ENCODE measurements at regions not wholly inside any gene's neighbourhood (a gene's known extent, or its start where the extent isn't known, plus 50 kb on each side); places are given as distances from the start of the nearest gene placed in this dataset.
"Not testable (repeated sequence)": the region's sequence is repeated elsewhere in the genome, so short reads cannot be mapped to it uniquely, and the experiment has no call there.

DNA sequence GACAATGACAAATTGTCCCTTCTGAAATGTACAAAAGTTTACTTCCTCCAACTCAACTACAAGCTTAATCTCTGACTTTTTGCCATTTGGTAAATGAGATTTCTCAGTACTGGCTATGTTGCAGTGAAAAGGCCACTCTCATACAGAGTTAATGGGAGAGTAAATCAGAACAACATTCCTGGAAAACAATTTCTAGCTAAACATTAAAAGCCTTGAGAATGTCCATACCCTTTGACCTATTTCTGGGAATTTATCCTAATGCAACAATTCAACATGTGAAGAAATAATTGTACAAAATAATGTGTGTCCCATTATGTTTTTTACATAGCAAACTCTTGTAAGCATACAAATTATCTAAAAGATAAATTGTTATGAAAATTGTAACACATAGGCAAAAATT is 56.3 kb upstream of the SPEF2 start:
- DNase-seq (ENCODE audit: low read depth), result no peak

DNA sequence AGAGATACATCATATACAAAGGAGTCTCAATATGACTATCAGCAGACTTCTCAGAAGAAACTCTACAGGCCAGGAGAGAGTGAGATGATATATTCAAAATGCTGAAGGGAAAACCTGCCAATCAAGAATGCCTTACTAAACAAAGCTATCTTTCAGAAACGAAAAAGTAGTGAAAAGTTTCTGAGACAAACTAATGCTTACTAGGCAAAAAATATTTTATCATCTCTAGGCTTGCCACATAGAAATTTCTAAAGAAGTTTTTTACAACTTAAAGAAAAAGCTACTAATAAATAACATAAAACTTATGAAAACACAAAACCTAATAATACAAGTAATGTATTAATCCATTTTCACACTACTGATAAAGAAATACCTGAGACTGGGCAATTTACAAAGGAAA is 59.9 kb upstream of the SPEF2 start:
- no peak for DNase-seq (ENCODE audit: low read depth)

DNA sequence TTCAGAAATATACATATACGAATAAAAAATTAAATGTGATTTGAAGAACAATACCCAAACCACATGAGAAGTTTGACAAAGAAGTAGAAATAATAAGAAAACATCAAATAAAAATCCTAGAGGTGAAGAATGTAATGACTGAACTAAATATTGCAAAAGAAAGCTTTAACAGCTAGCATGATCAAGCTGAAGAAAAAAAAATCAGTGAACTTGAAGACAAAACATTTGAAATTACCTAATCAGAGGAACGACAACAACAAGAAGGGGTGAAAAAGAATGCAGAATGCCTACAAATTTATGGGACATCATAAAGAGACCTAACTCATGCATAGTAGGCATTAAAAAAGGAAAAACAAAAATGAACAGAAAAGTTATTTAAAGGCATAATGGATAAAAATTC is 60.5 kb upstream of the SPEF2 start:
- no peak for DNase-seq (ENCODE audit: low read depth)

DNA sequence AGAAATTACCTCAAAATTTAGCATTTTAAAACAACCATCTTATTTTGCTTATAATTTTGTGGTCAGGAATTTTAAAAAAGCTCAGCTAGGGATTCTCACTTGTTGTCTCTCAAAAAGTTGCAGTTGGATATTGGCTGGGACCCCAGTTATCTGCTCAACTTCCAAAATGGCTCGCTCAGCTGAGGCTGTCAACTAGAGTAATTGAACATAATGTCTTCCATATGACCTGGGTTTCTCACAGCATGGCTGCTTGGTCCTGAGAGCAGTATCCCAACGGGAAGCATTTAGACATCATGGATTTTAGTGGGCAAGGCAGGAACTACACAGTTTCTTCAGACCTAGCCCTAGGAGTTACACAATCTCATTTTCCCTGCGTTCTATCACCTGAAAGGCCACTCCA is 63.6 kb upstream of the SPEF2 start:
- DNase-seq (ENCODE audit: low read depth), result no peak

DNA sequence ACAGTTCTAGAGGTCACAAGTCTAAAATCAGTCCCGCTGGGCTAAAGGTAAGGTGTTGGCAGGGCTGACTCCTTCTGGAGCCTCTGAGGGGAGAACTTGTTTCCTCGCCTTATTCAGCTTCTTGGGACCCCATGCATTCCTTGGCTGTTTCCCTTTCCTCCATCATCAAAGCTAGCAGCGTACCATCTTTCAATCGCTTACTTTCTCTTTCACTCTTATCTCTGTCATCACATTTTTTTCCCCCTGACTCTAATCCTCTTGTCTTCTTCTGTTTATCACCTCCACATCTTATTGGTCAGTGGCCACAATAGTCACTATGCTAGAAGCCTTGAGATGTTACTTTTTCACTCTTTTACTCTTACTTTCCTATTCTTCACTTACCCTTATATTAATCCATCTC is 72.5 kb upstream of the SPEF2 start:
- DNase-seq (ENCODE audit: low read depth), result no peak

DNA sequence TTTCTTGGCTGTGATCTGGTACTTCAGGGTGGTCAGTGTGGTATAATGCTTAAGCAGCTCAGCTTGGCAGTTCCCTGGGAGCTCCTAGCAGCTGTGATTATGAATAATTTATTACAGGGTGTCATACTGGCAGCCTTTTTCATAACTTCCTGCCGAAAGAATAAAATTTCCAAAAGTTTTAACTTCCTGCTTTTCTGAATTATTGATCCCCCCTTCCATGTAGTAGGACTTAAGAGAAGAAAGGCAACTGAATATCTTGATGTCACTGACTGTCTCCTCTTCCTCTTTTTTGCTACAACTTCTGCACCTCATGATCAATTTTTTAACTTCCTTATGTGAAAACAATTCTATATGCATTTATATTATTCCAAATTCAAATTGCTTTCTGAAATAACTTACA is 74.3 kb upstream of the SPEF2 start:
- no peak for DNase-seq (ENCODE audit: low read depth)

DNA sequence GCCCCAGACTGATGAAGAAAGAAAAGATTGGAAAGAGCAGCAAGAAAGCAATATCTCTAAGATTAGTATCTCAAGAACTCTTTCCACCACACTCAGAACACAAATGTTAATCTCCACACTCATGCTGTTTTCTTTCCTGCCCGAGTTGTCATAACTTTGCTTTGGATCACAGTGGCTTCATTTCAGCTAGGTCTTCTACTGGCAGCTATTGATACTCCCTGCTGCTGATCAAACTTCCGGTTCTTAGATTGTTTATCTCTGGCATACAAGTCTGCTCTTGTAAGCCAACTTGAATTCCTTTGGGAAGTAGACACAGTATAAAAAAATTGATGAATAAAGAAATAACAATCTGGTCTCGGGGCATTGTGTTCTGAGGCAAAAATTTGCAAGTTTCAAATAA is 77.7 kb upstream of the SPEF2 start:
- DNase-seq (ENCODE audit: low read depth), result no peak

DNA sequence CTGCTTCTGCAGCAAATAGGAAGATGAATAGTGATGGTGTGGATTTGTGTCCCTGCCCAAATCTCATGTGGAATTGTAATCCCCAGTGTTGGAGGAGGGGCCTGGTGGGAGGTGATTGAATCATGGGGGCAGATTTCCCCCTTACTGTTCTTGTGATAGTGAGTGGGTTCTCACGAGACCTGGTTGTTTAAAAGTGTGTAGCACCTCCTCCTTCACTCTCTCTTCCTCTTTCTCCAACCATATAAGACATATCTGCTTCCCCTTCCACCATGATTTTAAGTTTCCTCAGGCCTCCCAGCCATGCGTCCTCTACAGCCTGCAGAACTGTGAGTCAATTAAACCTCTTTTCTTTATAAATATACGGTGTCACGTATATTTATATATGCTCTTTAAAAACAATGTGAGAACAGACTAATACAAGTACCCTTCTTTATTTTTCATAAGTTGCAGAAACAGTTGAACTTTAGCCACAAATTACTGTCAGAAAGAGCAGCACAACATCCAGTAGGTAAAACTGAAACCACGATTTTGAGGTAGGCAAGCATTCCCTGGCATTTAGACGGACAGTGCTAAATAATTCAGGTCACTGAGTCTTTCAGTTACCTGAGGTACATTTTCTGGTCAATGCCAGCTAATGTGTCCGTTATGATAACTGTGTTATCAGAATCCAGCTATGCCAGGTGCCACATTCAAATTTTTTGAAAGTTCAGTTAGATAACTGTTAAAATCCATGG is 79.3 kb upstream of the SPEF2 start:
- DNase-seq (ENCODE audit: low read depth), result no peak

DNA sequence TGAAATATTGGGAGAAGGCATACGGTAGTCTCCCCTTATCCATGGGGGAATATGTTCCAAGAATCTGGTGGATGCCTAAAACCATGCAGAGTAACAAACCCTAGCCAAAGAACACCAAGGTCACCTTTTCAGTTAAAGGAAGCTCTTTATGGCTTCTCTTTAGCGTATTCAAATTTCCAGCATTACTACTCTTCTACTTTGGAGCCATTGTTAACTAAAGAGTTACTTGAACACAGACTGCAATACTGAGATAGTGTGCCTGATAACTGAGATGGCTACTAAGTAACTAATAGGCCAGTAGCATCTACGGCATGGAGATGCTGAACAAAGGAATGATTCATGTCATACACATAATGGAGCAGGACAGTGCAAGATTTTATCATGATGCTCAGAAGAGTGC is 84.5 kb upstream of the SPEF2 start:
- no peak for DNase-seq (ENCODE audit: low read depth)

DNA sequence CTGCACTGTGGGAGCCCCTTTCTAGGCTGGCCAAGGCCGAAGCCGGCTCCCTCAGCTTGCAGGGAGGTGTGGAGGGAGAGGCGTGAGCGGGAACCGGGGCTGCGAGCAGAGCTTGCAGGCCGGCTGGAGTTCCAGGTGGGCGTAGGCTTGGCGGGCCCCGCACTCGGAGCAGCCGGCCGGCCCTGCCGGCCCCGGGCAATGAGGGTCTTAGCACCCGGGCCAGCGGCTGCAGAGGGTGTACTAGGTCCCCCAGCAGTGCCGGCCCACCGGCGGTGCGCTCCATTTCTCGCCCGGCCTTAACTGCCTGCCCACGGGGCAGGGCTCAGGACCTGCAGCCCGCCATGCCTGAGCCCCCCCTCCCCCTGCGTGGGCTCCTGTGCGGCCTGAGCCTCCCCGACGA is 86.1 kb upstream of the SPEF2 start:
- not testable (repeated sequence) for DNase-seq (ENCODE audit: low read depth)

DNA sequence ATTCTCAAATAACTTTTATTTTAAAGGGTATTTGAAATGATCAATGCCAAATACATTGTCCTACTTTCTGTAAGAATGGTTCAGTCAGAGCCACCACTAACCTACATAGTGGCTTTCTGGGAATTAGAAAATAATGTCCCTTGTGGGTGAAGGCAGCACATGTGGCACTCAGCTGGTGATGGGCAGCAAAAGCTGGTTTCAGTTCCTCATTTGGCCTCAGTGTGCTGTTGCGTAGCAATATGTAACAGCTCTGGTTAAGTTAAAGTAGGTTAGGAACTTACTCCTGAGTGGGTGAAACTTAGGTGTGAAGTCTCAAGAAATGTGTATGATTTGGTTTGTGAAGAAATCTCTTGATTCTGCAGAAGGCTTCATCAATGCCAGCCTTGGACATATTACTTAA is 99.6 kb upstream of the SPEF2 start:
- DNase-seq (ENCODE audit: low read depth), result no peak

DNA sequence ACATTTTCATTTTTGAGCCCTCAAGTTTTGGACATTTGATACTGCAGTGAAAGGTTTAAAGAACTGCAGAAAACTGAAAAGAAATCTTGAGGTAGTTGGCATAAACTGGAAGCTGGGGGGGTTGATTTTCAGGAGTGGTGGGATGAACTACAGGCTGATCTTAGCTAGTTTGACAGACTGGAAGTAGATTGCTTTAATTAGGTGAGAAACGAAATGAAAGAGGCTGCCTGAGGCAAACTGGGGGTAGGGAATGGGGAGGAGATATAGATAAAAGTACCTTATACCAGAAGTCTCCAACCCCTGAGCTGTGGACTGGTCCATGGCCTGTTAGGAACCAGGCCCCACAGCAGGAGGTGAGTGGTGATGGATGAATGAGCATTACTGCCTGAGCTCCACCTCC is 101.4 kb upstream of the SPEF2 start:
- no peak for DNase-seq (ENCODE audit: low read depth)

DNA sequence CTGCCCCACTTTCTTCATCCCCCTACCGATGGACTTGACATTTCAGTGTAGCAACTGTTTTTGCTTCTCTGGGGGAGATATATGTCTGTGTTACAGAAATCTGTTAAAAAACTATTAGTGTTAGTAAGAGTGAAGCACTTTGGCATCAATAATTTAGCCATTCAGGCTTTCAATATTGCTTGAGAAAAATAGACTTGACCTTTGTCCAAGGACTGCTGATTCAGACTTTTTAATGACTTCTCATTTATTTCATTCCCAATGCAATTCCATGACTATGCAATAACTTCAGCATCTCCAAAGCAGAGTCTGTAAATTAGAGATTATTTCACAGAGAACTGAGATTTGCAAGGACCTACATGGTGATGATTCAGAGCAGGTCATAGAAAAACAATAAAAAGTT is 104.1 kb upstream of the SPEF2 start:
- DNase-seq (ENCODE audit: low read depth), result no peak

DNA sequence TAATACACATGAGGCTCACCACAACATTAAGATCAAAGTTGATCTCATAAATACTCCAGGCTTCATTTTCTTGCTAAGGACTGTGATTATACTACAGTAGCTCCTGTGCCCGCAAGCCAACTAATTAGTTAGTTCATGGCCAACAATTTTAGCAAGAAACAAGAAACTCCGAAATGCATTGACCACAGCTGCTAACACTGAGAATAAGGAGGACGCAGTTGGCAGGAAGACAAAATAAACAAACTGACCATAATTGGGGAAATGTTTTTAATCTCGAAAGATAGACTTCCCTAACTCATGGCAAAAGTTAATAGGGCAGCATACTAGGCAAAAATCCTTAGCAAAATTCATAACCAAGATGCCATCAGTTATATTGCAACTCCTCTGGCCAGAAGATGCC is 115.5 kb upstream of the SPEF2 start:
- DNase-seq (ENCODE audit: low read depth), result no peak

DNA sequence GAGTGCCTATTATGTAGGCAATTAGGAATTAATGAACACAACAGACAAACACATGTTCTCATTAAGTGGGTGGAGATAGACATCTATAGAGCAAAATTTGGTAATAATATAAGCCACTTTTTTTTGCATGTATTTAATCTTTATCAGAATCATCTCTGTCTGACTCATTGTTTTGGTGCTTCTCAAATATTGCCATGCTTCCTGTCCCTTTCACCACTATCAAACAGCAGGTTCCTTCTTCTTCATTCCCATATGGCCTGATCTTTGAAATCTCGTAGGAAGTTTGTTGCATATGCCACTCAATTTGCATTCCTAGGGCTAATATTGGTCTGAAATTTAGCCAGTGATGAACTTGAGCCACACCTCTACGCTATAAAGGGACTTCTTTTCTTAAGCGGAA is 128.9 kb upstream of the SPEF2 start:
- DNase-seq (ENCODE audit: low read depth), result no peak

DNA sequence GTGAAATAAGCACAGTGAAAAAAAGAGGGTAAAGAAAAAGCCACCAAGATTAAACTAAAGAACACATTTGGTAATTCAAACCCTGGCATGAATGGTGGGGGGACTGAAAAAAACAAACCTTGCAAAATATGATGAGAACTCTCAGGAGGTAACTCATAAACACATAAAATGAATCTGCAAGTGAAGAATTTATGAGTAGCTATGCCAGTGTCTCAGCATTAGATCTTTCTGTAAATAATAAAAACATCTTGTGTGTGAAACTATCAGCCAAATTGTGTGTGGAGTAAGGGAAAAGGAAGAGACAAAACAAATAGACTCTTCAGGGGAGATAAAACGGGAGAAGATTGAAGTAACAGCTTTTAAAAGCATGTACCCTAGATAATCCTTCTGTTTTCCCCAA is 129.6 kb upstream of the SPEF2 start:
- no peak for DNase-seq (ENCODE audit: low read depth)

DNA sequence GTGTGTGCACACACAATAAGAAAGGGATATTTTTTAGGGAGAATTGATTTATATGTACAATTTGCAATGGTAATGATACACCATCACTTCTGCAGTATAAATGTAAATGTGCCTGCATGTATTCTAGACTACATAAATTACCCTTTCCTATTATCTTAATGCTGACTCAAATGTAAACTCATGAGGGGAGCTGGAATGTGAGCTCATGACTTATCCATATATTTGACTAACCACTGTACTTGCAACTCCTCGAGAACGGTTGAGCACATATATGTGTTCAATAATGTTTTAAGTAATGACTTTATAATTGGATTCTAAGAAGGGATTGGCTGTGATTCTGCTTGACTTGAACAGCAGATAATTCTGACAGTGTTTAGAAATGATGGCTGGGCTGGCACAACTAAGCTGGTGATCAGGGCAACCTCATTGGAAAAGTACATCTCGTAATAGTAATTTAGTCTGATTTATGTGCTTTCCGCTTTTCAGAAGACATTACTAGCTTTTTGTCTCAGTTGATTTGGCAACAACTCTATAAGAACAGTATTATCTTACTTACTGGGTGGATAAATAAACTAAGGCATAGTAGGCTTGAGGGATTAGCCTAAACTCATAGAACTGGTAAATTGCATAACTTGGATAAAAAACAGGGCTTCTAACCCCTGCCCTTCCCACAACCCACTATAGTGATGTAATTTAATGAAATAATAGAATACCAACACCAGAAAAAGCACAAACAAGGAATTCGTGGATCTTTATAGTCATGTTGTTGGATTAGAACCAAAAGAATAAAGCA is 130.2 kb upstream of the SPEF2 start:
- DNase-seq (ENCODE audit: low read depth), result no peak

DNA sequence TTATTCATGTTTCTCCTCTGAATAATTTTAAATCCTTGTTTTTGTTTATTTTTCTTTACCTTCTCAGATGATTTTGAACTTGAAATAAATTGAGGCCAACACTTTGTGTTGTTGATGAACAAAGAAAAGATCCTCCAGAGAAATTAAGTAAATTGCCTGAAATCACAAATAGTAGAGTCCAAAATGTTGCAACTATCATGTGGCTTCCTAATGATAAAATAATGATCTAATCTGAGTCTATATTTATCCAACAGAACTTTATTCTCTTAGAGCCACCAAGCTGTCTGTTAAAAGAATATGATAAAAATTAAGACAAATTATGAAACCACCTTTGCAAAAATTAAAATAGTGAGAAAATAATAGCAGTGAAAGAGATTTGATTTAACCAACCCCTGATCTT is 132.2 kb upstream of the SPEF2 start:
- no peak for DNase-seq (ENCODE audit: low read depth)

DNA sequence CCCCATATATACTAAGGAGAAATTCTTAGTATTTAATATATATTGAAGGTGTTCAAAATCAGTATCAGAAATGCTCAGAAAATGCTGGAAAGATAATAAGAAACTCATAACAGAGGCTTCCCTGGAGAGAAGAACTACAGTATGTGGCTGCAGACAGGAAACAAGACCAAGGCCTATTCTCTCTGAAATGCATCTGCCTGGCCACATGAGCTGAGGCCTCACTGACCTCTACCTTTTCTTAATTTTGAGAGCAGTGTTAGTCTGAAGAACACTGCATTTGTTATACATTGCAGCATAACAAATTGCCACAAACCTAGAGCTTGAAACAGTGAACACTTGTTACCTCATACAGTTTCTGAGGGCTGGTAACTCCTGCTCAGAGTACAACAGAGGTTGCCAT is 133.4 kb upstream of the SPEF2 start:
- DNase-seq (ENCODE audit: low read depth), result no peak

DNA sequence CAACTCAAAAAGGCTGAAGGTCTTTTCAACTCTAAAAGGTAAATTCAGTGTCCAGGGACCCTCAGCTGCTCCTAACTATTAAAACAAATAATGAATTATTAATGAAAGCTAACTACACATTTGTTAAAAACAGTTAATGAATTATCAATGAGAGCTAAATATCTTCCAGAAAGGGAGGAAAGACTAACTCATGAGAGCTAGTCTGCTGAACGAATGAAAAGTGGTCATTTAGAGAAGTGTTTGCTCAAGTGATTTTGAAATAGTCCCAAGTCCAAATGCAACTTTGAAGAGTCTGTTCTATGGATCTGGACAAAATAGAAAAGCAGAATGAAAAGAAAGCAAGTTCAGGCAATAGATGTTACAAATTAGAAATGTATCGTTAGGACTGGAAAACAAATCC is 133.9 kb upstream of the SPEF2 start:
- DNase-seq (ENCODE audit: low read depth), result no peak

DNA sequence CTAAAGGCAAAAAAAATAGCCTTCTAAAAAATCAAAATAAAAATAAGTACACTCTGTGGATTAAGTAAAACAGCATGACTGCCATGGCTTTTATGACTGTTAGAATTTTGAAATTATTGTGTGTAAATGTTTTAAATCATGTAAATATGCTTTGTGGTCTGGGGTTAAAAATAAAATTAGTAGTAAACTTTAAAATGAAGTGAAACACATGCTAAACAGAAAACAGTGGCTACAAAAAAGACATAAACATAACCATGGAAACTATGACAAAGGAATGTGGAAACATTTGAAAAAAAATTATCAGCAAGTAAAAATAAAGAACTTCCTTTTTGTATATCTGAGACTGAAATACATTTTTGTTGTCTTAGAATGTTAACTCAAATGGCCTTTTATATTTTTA is 134.5 kb upstream of the SPEF2 start:
- no peak for DNase-seq (ENCODE audit: low read depth)

DNA sequence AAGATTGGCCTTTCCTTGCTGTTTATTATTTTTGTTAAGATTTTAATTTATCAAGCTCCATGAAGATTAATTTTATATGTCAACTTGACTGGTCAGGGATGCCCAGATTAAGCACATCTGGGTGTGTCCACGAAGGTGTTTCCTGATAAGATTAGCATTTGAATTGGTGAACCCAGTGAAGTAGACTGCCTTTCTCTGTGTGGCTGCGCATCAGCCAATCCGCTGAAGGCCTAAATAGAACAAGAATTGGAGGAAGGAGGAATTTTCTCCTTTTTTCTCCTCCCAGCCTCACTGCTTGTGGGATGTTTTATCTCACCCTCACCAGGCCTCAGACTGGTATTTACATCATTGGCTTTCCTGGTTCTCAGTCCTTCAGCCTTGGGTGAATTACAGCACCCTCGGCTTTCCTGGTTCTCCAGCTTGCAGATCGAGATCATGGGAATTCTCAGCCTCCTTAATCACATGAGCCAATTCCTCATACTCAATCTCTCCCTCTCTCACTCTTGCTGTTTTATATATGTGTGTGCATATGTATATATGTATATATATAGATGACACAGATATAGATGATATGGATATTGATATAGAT is 135.4 kb upstream of the SPEF2 start:
- no peak for DNase-seq (ENCODE audit: low read depth)

DNA sequence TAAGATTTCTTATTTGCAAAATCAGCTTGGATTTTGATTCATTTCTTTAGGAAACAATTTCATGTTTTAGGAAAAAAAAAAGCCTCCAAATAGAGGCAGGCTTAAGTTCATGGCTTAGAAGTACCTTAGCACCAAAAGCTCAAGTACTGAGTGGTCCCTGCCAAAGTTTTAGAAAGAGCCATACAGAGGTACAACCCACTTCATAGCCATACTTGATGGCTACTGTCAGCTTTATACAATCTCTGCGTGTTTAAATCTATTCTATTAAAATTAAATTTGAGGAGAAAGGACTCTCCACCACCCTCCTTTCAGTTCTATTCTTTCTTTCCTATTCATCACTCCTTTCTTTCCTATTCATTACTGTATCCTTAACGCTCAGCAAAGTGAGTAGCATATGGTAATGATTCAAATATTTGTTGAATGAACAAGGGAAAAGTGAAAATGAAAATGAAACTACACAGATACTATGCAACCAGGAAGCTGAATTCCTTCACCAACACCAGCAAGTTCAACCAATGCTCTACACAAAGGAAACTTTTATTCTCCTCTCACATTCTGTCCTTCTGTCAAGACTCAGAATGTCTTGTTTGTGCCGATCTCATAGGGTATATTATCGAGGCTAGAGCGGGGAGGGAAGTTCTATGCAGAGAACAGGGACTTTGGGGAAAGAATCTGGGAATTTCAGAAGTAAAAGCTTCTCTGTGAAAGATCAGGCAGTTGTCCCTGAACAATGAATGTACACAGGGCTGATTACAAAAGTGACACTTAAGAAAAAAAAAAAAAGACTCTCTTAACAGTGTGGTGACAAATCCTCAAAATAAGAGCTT is 138.6 kb upstream of the SPEF2 start:
- peak; percentile 21 for DNase-seq (ENCODE audit: low read depth)
